COLO668 (cell line): ENCODE measurements at regions not wholly inside any gene's neighbourhood (a gene's known extent, or its start where the extent isn't known, plus 50 kb on each side); places are given as distances from the start of the nearest gene placed in this dataset.
A peak's percentile ranks its signal among the peaks of the same experiment; 100 is the strongest.

ENCODE experiments used
- DNase-seq: peaks from one replicate; lab custom pipeline; 2025; ENCODE audit not compliant: unreplicated experiment; lab: John Stamatoyannopoulos, UW

GRCh38 chr18:78901923-78902794 is 77.5 kb upstream of the SALL3 start:
- no peak for DNase-seq

GRCh38 chr18:78902795-78903435 is 76.7 kb upstream of the SALL3 start:
- DNase-seq = no peak

- no peak for DNase-seq
Measured at GRCh38 chr18:78903436-78904178, 76.0 kb upstream of the SALL3 start.

- no peak for DNase-seq
Measured at GRCh38 chr18:78904179-78904531, 75.5 kb upstream of the SALL3 start.

- DNase-seq = no peak
Measured at GRCh38 chr18:78905334-78905733, 74.3 kb upstream of the SALL3 start.

- no peak for DNase-seq
Measured at GRCh38 chr18:78906066-78906465, 73.6 kb upstream of the SALL3 start.

GRCh38 chr18:78908462-78909260 is 71.0 kb upstream of the SALL3 start:
- no peak for DNase-seq

- no peak for DNase-seq
Measured at GRCh38 chr18:78911751-78912283, 67.8 kb upstream of the SALL3 start.

- no peak for DNase-seq
Measured at GRCh38 chr18:78912336-78912735, 67.3 kb upstream of the SALL3 start.

- DNase-seq = no peak
Measured at GRCh38 chr18:78912844-78913243, 66.8 kb upstream of the SALL3 start.

GRCh38 chr18:78913395-78913794 is 66.2 kb upstream of the SALL3 start:
- no peak for DNase-seq

- DNase-seq = no peak
Measured at GRCh38 chr18:78913830-78914231, 65.8 kb upstream of the SALL3 start.

- peak; percentile 68 for DNase-seq
Measured at GRCh38 chr18:78914249-78914935, 65.2 kb upstream of the SALL3 start.

- DNase-seq = no peak
Measured at GRCh38 chr18:78915446-78916008, 64.1 kb upstream of the SALL3 start.

- no peak for DNase-seq
Measured at GRCh38 chr18:78918707-78919106, 60.9 kb upstream of the SALL3 start.

GRCh38 chr18:78919956-78920355 is 59.7 kb upstream of the SALL3 start:
- DNase-seq = no peak

- DNase-seq = no peak
Measured at GRCh38 chr18:78920456-78921138, 59.0 kb upstream of the SALL3 start.

- no peak for DNase-seq
Measured at GRCh38 chr18:78922856-78923255, 56.8 kb upstream of the SALL3 start.

- no peak for DNase-seq
Measured at GRCh38 chr18:78924301-78924700, 55.3 kb upstream of the SALL3 start.
